HCT116 (cell line): ENCODE measurements at regions not wholly inside any gene's neighbourhood (a gene's known extent, or its start where the extent isn't known, plus 50 kb on each side); places are given as distances from the start of the nearest gene placed in this dataset.

Experiments used
- EZH2 ChIP-seq: fragments of 200-600 bp; sonication (generic); IDR thresholded peaks from 2 replicates; pipeline ENCODE4 v1.6.1; 2017; ENCODE audit warnings: antibody characterized with exemption, mixed run types
- POLR2A ChIP-seq: IDR thresholded peaks from 2 replicates; pipeline ENCODE4 v1.7.0; 2011; ENCODE audit warnings: borderline replicate concordance; ENCODE audit not compliant: insufficient read depth, insufficient read length; ENCODE audit errors: extremely low read depth
- TCF7L2 ChIP-seq: IDR thresholded peaks from 2 replicates; pipeline ENCODE4 v1.7.0; 2011; ENCODE audit warnings: borderline replicate concordance, inconsistent platforms; ENCODE audit not compliant: insufficient read depth, insufficient read length; ENCODE audit errors: extremely low read depth
- TF ChIP-seq, protein P1 (sequence below), 3 experiments: fragments of 200-600 bp in 1 of 3; sonication (generic) in 1 of 3; IDR thresholded peaks in 2 of 3; conservative IDR thresholded peaks in 1 of 3; 2 replicates each; pipeline ENCODE4 v1.5.1; 2012 to 2017; ENCODE audit warnings: low read depth in 2 of 3, low read length in 2 of 3, antibody characterized with exemption in 1 of 3, borderline replicate concordance in 1 of 3, control low read depth in 1 of 3, mild to moderate bottlenecking in 1 of 3, mixed read lengths in 1 of 3, mixed run types in 1 of 3, moderate library complexity in 1 of 3; ENCODE audit not compliant: insufficient read depth in 1 of 3

DNA sequence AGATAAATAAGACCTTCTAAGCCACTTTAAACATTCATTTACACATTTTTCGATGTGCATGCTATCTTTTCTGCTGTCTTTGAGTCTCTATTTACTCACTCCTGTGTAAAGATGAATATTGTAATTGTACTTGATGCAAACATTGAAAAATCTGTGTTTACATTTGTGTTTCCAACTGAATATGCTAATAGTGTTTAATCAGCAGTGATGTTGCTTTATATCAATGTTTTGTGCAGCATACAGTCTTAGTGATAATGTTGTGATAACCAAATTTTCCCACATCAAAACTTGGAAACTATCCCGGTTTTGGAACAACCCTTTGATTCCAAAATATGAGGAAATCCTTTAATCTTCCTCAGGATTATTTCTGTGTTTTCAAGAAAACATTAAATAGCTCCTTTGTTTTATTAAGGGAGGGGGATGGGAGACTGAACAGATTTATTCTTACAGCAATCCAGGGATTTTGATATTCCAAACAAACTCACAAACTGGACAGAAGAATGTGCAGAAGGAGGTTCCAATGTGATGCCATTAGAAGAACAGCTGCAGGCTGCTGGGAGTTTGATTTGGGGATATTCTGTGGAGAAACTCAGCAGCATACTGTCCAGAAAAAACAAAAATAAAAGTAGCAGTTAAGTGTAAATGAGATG, 248.0 kb downstream of the S1PR1 start:
- TF ChIP-seq TCF7L2 = no peak
- no peak for TF ChIP-seq POLR2A
- TF ChIP-seq, protein P1, sequence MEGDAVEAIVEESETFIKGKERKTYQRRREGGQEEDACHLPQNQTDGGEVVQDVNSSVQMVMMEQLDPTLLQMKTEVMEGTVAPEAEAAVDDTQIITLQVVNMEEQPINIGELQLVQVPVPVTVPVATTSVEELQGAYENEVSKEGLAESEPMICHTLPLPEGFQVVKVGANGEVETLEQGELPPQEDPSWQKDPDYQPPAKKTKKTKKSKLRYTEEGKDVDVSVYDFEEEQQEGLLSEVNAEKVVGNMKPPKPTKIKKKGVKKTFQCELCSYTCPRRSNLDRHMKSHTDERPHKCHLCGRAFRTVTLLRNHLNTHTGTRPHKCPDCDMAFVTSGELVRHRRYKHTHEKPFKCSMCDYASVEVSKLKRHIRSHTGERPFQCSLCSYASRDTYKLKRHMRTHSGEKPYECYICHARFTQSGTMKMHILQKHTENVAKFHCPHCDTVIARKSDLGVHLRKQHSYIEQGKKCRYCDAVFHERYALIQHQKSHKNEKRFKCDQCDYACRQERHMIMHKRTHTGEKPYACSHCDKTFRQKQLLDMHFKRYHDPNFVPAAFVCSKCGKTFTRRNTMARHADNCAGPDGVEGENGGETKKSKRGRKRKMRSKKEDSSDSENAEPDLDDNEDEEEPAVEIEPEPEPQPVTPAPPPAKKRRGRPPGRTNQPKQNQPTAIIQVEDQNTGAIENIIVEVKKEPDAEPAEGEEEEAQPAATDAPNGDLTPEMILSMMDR (IDR thresholded peaks at IDR 0.05 in 2 of 3, conservative IDR thresholded peaks at IDR 0.05 in 1 of 3; ENCODE audit: borderline replicate concordance in 1 of 3, insufficient read depth in 1 of 3, low read depth in 2 of 3, low read length in 2 of 3) = no peak
- no peak for TF ChIP-seq EZH2
